ENCODE measurements at regions not wholly inside any gene's neighbourhood (a gene's known extent, or its start where the extent isn't known, plus 50 kb on each side); places are given as distances from the start of the nearest gene placed in this dataset.

DNA sequence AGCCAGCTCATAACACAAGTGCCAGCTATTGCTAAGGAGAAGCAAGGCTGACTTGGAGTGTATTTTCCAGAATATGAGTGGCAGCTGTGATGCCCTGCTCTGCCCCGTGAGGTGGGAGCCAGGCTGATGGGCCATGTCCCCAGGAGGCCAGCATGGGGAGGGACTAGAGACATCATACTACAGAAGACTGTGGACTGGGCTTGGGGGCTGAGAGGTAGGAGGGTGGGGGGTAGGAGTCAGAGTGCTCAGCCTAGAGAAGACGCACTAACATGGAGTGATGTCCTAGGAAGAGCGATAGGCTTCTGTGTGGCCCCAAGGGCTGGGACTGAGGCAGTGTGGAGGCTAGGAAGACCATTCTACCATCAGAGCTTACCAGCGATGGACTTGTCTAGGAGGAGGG is 143.7 kb downstream of the WSCD1 start:
- no peak for TF ChIP-seq CTCF (IDR thresholded peaks at IDR 0.05; ENCODE audit: extremely low read depth in 1 of 2, insufficient read depth in 1 of 2, low read depth in 1 of 2, low read length in 2 of 2)
- TF ChIP-seq GATA2 (IDR thresholded peaks at IDR 0.05; ENCODE audit: insufficient read depth, insufficient read length, low read depth, low read length): no peak
- no peak for TF ChIP-seq MYC (IDR thresholded peaks at IDR 0.05; ENCODE audit: low read depth, low read length)
- TF ChIP-seq, protein P1, sequence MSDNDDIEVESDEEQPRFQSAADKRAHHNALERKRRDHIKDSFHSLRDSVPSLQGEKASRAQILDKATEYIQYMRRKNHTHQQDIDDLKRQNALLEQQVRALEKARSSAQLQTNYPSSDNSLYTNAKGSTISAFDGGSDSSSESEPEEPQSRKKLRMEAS (IDR thresholded peaks at IDR 0.05; ENCODE audit: insufficient read depth, insufficient read length): no peak
- TF ChIP-seq EZH2 (IDR thresholded peaks at IDR 0.05; ENCODE audit: borderline replicate concordance, low read depth, low read length, severe bottlenecking): no peak
- no peak for TF ChIP-seq POLR2AphosphoS5 (IDR thresholded peaks at IDR 0.05; ENCODE audit: insufficient read depth, low read depth, low read length)
- no peak for TF ChIP-seq POLR2A (IDR thresholded peaks at IDR 0.05; ENCODE audit: low read depth, low read length)
- TF ChIP-seq FOS (IDR thresholded peaks at IDR 0.05; ENCODE audit: borderline replicate concordance, insufficient read depth, low read length): no peak
- no peak for TF ChIP-seq JUN (IDR thresholded peaks at IDR 0.05; ENCODE audit: borderline replicate concordance, insufficient read depth, insufficient read length, low read depth)
